ENCODE measurements at regions not wholly inside any gene's neighbourhood (a gene's known extent, or its start where the extent isn't known, plus 50 kb on each side); places are given as distances from the start of the nearest gene placed in this dataset.
"Not testable (repeated sequence)": the region's sequence is repeated elsewhere in the genome, so short reads cannot be mapped to it uniquely, and the experiment has no call there.

DNA sequence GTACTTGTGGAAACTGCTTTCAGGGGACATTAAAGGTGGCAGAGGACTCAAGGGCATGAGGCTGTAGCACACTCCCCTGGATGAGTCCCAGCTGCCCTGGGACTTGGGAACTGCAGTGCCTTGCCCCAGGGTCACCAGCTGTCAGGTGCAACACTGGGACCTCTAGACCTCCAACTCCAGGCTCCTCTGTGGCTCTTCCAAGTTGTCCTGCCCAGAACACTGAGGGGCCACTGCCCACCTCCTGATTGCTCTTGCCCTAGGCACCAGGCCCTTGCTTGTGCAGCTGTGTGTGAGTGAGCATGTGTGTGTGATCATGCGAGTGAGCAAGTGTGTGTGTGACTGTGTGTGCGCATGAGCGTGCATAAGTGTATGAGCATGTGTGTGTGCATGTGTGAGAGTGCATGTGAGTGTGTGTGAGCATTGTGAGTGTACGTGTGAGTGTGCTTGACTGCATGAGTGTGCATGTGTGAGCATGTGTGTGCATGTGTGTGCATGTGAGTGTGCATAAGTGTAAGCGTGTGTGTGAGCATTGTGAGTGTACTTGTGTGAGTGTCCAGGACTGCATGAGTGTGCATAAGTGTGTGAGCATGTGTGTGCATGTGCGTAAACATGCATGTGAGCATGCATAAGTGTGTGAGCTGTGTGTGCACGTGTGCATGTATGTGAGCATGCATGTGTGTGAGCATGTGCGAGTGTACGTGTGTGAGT, 301.5 kb downstream of the NDUFA10 start:
- DNase-seq, result no peak

DNA sequence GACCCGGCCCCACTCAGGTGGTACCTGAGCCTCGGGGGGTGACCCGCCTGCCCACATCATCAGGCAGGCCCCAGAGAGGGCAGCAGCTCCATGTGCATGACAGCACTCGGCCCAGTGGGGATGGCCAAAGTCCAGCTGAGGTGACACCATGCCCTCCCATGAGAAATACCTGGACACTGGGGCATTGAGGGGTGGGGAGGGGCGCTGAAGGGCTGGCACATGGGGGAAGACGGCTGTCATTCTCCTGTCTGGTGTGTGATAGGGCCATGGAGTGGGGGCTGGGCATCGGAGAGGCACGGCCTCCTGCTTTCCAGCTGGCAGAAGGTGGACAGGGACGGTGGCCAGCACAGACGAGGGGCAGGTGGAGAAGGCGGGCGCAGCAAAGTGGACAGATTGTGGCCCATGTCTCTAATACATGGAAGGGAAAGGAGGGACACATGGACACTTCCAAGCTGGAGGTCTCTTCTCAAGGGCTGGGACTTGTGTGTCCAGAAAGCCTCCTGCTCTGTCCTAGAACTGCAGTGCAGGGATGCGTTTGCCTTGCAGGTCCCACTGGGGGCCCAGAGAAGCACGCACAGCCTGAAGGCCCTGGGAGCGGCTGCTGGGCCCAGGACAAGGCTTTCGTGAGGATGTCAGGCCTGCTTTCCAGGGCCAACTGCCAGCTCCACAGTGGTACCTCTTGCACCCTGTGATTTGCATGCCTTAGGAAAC, 302.2 kb downstream of the NDUFA10 start:
- no peak for DNase-seq

DNA sequence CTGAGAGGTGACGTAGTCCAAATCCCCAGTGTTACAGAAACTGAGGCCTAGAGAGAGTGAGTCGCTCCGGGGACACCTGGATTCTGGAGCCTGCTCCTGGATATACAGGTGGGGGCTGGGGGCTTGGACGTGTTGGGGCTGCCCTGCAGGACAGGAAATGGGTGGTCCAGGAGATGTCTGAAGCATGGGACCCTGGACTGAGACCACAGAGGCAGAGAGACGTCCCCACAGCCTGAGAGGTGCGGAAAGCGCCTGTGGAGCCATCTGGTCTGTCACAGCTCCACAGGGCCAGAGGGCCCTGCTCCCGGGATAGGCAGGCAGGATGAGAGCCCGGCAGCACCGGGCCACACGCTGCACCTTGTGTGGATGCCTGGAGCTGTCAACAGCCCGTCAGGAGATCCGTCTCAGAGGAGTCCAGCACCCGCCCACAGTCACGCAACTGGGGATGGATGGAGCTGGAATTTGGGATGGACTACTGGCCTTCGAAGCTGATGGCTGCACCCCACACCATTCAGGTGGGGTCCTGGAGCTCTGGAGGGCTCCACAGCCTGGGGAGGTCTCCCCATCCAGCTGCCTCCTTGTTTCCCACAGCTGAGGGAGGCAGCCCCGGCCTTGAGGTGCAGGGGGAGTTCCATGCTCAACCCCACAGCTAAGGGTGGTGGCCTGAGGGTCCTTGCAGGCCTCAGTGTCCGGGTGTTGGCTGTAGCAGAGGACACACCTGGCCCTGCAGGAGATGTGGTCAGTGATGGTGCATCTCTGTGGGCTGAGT, 303.0 kb downstream of the NDUFA10 start:
- no peak for DNase-seq

DNA sequence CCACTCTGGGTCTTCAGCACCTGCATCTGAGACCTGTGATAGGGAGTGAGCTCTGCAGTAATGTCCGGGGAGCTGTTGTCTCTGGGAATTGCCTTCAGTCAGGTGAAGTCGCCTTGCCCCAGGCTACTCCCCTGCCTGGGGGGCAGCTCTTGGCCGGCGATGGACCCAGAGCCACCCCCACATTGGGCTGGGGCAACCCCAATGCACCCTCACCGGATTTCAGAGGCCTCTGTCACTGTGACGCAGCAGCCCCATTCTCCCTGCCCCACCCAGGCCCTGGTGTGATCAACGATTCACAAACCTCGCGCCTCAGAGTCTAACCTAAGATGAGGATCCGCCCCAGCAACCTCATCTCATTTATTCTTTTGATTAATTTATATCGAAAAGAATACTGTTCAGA, 303.6 kb downstream of the NDUFA10 start:
- no peak for DNase-seq

DNA sequence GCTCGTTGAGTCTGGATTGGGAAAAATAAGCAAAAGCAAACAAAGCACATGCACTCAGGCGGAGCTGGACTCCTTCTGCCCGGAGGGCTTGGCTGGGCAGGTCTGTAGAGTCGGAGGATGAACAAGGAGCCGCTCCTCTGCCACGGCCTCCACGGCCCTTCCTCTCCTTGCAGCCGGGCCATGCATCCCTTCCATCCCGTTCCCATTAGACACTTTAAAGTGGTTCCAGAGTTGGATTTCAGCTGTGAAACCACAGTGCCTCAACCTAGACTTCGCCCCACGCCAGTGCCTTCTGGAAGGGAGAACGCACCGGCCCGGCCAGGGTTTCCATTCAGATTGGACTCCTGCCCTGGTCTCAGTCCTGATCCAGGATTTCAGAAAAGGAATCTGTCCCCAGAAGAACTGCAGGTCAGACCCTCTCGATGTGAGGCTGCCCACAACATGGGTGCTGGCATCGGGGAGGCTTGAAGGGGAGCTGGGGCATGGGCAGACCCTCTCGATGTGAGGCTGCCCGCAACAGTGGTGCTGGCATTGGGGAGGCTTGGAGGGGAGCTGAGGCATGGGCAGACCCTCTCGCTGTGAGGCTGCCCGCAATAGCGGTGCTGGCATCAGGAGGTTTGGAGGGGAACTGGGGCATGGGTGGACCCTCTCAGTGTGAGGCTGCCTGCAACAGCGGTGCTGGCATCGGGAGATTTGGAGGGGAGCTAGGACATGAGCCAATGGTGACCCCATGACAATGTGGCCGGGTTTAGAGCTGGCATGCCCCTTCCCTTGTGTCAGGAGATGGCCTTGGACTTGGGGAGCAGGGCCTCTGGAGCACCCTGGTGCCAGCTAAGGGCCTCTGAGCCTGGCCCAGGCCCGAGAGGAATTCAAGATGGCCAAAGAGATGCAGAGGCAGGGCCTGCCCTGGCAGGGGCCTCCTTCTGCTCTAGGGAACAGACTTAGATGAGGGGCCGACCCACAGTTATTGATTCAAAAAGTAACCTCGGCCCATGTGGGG, 304.5 kb downstream of the NDUFA10 start:
- DNase-seq, result no peak

DNA sequence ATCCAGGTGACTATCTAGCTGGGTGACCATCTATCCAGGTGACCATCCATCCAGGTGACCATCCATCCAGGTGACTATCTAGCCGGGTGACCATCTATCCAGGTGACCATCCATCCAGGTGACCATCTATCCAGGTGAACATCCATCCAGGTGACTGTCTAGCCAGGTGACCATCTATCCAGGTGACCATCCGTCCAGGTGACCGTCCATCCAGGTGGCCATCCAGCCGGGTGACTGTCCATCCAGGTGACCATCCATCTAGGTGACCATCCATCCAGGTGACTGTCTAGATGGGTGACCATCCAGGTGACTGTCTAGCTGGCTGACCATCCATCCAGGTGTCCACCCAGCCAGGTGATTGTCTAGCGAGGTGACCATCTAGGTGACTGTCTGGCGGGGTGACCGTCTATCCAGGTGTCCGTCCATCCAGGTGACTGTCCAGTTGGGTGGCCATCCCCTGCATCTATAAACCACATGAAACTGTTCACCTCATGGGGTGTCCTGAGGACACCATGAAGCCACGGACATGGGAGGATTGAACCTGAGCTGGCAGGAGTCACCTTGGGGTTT, 305.3 kb downstream of the NDUFA10 start:
- DNase-seq, result no peak

DNA sequence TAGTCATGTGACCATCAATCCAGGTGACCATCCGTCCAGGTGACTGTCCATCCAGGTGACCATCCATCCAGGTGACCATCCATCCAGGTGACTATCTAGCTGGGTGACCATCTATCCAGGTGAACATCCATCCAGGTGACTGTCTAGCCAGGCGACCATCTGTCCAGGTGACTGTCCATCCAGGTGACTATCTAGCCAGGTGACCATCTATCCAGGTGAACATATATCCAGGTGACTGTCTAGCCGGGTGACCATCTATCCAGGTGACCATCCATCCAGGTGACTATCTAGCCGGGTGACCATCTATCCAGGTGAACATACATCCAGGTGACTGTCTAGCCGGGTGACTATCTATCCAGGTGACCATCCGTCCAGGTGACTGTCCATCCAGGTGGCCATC, 306.2 kb downstream of the NDUFA10 start:
- not testable (repeated sequence) for DNase-seq

DNA sequence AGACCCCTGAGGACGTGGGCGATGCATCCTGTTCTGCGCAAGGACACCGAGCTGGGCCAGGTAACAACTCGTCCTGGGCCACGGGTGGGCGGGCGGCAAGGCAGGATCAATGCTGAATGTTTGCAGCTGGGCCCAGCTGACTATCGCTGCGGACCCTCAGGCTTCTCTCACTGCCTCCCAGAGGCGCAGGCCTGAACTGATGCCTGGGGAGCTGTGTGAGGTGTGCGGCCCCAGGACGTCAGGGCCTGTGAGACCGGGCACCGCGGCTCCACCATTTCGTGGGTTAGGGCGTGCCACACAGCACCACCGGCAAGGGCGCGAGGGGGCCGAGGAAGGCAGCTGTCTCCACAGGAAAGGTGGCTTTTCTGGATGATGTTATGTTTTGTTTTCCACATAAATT, 307.4 kb downstream of the NDUFA10 start:
- no peak for DNase-seq

DNA sequence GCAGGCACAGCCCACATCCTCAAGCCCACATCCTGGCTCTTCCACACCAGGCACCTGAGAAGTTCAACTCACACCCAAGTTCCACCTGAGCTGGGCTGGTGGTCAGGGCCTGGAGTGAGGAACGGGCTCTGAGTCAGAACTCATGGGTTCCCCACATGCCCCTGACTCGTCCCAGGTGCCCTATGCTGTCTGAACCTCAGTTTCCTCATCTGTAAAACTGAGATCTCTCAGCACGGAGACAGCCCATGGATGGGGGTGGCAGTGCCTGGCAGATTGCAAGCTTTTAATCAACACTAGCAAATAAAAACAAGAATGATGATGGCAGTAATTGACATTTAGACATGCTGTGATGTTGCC, 307.8 kb downstream of the NDUFA10 start:
- no peak for DNase-seq

DNA sequence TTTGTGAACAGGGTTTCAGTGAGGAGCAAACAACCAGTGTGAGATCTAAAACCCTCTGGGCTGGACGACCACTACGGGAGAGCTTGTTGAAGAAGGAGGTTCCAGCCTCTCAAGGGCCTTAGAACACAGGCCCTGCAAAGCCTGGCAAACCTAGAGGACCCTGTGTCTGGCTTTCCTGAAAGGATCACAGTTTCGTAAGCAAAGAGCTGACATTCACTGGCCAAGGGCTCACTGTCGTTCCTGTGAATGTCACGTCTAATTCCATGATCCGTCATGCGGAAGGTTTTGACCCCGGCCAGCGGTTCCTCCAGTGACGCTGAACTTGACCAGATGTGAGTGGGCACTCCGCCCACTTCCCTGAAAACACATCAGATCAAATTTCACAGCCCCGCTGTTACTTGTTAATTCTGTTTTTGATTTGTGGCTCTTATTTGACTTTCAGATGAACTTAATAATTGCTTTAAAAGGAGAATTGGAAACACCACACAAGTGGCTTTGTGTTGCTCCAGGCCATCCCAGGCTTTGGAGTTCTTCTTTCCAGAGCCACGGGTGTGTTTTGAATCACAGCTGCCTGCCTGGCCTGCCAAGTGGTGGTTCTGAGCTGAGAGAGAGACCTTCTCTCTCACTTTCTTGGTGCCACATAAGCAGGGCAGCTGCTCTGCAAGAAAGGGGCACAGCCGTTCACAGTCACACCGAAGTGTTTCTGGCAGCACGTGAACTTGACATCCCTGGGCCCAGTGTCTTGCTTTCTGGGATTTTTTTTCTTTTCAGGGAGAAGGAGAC, 308.4 kb downstream of the NDUFA10 start:
- DNase-seq, result no peak

DNA sequence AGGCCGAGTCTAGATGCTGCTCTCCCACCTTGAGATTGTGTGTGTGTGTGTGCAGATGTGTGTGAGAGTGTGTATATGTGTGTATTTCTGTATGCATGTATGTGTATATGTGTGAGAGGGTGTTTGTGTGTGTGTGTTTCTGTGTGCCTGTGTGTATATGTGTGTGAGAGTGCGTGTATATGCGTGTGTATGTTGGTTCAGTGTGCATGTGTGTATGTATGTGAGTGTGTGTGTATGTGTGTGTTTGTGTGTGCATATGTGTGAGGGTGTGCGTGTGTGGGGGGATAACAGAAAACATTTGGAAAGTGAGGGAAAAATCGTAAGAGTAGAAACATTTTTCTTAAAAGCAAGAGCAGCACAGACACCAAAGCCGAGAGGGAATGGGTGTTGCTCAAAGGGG, 309.1 kb downstream of the NDUFA10 start:
- no peak for DNase-seq

DNA sequence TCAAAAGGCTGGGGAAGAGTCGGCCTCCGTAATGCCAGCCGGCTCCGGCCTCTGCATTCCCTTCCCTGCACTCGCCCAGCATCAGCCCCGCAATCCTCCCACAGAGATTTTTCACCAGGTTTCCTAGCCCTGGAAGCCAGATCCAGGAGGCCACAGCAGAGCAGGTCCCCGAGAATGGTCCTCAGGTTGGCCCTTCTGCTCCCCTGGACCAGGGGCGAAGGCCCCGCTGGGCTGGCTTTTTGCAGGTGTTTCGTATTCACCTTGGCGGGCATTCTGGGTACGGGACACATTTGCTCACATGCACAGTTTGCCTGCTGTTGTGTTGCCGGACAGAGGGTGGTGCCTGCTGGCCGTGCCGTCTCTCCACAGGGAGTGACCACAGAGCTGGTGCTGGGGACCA, 309.5 kb downstream of the NDUFA10 start:
- no peak for DNase-seq

DNA sequence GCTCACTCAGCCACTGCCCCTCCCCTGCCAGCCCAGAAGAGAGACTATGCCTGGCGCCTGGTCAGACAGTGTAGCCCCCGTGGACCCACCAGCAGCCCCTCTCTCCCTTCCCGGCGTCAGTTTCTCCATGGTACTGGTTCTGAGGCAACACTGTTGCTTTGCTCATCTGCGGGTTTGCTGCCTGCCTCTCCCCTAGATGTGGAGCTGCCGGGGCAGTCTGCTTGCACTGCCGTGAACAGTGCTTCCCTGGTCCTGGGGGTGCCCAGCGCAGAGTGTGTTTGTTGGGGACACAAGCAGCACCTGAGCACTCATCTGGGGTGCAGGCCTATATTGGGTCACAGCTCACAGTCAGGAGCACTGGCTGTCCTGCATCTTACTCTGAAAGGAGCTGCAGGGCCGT, 309.9 kb downstream of the NDUFA10 start:
- DNase-seq, result no peak

DNA sequence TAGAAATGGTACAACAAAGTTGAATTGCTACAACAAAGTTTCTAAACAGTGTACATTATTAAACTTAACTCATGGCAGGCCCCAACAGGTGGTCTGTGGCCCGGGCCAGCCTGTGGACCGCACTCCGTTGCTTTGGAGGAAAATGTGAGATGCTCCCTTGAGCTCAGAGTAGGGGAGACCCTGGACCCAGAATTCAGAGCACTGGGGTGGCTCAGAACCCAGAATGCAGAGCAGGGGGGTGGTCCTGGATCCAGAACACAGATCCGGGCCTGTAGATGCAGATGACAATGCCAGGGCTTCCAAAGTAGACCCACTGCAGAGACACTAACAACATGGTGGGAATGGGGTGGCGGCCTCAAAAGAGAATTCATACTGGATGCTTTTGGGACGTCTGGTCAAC, 311.0 kb downstream of the NDUFA10 start:
- no peak for DNase-seq

DNA sequence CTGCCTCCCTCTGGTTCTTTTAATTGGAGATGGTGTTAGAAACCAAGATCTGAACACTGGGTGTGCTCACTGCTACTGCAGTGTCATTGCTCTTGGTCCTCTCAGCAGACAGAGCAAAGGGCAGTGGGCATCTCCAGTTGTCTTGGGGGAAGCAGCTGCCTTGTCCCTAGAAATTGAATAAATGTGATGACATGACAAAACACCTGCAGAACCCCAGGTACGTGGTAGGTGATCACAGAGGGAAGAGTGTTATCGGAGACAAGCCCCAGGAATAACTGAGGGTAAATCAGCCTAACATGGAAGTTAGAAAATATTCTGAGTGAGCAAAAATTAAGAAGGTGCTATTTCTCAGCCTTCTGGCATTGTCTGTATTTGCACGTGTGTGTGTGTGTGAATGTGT, 311.9 kb upstream of the HDAC4 start:
- no peak for DNase-seq

DNA sequence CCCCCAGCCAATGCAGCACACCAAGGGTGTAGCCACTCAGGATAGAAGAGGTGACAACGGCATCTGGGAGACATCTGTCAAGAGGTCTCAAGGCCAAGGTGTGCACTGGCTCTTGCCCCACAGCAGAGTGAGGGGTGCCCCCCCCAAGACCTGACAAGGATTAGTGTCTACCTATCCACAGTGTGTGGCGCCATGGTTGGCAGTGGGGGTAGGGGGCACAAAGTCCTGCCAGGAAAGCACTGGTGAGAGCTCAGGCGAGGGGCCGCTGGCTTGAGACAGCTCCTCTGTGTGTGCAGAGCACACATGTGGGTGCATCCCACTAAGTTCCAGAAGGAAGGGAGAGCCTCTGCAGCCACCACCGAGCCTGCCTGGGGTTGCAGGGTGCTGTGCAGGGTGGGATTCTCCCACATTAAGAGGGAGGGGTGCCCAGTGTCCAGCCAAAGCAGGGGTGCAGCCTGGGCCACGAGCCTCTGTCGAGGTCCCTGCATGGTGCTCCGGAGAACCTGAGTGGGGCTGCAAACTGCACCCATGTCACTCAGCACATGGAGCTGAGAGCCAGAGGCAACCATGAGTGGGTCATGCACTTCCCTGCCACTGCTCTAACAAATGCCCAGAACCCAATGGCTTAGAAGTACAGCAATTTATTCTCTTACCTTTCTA, 311.2 kb upstream of the HDAC4 start:
- no peak for DNase-seq

DNA sequence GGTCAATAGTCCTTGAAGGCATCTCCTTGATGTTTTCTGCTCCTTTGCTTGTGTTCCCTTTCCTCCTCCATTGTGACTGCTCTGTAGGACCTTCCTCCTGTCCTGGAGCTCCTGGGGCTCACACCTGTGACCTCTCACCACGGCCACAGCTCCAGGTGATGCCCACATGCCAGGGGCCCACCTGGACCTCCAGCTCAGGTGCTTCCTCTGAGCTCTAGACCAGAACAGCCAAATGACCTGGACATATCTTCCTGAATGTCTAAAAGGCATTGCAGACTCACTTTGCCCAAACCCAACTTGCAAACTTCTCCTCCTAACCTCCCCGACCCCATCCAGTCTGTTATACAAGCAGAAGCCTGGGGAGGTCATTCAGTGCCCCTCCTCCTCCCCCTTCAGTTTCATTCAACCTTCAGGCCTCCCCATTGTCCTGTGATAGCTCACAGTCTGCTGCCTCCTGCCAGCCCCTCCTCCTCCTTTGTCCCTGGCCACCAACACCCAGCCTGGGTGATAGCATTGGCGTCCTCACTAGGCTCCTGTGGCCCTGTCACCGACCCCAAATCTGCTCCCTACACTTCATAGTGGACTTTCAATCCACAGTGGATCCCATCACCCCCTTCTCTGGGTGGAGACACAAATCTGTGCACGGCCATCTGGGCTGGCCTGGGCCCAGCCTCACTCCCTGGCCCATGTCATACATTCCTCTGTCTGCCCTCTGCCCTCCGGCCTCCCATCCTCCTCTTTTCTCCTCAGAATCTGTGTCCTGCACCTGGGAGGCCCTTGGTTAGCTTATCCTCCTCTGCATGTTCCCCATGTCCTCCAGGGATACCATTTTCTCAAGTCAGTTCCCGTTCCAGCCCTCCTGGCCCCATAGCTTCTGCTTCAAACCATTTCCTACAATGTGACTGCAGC, 310.4 kb upstream of the HDAC4 start:
- no peak for DNase-seq

DNA sequence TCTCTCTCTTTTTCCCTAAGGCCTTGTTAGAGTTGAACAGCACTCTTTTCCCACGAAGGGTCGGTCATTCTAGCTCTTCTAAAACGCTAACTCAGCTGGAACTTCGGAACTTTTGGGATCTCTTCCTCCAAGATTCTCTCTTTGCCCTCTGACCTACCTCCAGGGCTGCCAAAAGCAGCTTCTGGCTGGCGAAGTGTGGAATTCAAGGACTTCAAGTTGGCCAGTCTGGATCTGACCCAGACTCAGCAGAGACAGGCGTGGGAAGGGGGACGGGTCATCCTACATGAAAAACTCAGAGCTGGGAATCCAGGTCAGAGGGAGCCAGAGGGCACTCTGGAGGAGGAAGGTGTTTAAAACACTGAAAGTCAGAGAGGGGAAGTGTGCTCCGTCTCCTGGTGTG, 305.5 kb upstream of the HDAC4 start:
- no peak for DNase-seq

DNA sequence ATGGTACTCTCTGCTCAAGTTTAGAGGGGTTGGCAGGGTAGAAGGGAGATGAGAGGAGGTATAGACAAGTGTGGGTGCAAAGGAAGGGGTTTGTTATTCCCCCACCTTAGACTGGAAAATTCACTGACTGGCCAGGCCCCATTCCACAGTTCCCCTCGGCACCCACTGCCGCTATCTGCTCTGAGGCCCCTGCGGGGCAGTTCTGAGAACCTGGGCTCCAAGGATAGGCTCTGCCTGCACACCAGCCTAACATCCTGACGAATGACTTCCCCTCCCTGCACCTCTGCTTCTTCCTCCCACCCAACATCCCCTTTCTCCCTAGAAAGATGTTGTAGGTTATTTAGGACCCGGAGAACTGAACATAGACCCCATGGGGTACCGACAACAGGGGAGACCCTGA, 303.9 kb upstream of the HDAC4 start:
- DNase-seq, result no peak

DNA sequence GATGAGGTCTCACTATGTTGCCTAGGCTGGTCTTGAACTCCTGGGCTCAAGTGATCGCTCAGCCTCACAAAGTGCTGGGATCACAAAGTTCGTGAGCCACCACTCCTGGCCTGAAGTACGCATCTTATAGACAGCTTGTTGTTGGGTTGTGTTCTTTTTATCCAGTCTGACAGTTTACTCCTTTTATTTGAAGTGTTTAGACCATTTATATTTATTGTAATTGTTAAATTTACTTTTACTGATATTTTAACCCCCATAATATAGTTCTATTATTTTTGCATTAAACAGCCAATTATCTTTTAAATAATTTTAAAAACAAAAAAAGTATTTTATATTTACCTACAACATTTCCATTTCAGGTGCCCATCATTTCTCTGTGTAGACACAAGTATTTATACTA, 303.0 kb upstream of the HDAC4 start:
- DNase-seq, result no peak
